GM12874 (cell line): ENCODE measurements at regions not wholly inside any gene's neighbourhood (a gene's known extent, or its start where the extent isn't known, plus 50 kb on each side); places are given as distances from the start of the nearest gene placed in this dataset.

Experiments used
- TF ChIP-seq, protein P1 (sequence below): IDR thresholded peaks from 2 replicates; pipeline ENCODE4 v1.5.1; 2011; ENCODE audit warnings: low read depth, mild to moderate bottlenecking, control low read depth, low read length, moderate library complexity; ENCODE audit not compliant: insufficient read depth

DNA sequence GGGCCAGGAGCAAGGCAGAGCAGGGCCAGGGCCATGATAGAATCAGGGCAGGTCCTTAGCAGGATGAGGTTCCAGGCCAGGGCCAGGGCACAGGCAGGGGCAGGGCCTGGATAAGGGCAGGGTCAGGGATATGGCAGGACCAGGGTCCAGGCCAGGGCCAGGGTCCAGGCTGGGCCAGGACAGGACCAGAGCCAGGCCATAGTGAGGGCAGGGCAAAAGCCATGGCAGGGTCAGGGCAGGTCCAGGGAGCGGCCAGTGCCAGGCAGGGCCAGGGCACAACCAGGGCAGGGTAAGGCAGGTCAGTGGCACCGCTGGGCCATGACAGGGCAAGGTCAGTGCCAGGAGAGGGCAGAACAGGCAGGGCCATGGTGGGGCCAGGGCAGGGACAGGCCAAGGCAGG is 152.2 kb downstream of the LIPI start:
- TF ChIP-seq, protein P1, sequence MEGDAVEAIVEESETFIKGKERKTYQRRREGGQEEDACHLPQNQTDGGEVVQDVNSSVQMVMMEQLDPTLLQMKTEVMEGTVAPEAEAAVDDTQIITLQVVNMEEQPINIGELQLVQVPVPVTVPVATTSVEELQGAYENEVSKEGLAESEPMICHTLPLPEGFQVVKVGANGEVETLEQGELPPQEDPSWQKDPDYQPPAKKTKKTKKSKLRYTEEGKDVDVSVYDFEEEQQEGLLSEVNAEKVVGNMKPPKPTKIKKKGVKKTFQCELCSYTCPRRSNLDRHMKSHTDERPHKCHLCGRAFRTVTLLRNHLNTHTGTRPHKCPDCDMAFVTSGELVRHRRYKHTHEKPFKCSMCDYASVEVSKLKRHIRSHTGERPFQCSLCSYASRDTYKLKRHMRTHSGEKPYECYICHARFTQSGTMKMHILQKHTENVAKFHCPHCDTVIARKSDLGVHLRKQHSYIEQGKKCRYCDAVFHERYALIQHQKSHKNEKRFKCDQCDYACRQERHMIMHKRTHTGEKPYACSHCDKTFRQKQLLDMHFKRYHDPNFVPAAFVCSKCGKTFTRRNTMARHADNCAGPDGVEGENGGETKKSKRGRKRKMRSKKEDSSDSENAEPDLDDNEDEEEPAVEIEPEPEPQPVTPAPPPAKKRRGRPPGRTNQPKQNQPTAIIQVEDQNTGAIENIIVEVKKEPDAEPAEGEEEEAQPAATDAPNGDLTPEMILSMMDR = no peak

DNA sequence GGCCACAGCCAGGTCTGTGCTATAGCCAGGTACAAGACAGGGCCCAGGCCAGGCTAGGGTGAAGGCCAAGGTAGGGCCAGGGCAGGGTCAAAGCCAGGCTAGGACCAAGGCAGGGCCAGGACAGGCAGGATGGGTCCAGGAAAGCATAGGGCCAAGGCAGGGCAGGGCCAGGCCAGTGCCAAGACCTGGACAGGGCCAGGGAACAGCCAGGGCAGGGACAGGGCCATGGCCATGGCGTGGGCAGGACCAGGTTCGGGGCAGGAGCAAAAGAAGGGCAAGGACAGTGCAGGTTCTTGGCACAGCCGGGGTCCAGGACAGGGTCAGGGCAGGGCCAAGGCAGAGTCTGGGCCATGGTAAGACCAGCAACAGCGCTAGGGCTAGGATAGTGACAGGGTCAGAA is 153.4 kb downstream of the LIPI start:
- TF ChIP-seq, protein P1 = no peak

DNA sequence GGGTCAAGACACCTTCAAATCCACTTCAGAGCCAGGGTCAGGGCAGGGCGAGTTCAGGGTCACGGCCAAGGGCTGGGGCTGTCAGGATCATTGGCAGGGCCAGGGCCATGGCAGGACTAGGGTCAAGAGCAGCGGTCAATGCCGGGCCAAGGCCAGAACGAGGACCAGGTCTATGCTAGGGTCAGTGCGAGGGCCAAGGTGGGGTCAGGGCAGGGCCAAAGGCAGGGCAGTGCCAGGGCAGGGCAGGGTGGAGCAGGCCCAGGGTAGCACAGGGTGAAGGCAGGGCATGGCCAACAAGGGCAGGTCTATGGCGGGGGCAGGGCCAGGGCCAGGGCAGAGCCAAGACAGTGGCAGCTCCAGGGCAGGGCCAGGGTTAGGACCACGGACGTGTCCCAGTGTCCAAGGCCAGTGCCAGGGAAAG is 154.0 kb downstream of the LIPI start:
- TF ChIP-seq, protein P1 = no peak

DNA sequence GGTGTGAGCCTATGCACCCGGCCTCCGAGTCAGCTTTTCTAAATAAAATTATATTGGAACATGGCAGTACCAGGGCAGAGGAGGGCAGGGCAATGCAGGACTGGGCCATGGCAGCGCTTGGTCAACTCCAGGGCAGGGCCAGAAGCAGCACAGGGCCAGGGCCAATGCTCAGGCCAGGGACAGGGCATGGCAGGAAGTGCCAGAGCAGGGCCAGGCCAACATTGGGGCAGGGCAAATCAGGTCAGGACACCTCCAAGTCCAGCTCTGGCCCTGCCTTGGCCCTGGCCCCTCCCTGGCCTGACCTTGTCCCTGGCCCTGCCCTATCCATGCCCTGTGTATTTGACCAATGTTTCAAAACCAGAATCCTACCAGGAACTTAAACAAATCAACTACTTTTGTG is 156.1 kb downstream of the LIPI start:
- TF ChIP-seq, protein P1 = no peak

DNA sequence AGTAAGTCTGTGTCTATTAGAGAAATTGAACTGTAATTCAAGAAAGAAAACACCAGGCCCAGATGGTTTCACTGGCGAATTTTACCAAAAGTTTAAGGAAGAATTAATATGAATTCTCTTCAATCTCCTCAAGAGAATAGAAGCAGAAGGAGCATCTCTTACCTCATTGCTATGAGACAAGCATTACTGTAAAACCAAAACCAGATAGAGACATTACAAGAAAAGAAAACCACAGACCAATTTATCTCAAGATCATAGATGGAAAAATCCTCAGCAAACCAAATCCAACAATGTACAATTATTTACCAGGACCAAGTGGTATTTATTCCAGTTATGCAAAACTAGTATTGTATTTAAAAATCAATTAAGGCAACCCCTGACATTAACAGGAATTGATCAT is 160.6 kb downstream of the LIPI start:
- TF ChIP-seq, protein P1 = no peak

DNA sequence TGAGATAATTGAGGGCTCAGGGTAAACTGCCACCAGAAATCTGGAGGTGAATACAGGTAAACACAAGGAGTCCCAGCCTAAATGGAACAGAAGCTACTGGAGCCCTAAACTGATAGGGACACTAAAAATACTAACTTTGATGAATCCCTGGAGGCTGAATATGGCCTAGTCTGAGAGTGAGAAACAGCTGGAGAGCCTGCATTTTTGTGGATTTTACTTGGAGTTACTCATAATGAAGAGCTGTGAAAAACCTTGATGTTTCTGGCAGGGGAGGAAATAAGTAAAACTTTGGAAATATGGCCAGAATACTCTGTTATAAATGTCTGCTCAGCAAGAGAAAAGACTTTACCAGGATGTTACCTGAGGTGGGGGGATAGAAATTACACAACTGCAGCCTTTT is 164.4 kb downstream of the LIPI start:
- TF ChIP-seq, protein P1 = no peak

DNA sequence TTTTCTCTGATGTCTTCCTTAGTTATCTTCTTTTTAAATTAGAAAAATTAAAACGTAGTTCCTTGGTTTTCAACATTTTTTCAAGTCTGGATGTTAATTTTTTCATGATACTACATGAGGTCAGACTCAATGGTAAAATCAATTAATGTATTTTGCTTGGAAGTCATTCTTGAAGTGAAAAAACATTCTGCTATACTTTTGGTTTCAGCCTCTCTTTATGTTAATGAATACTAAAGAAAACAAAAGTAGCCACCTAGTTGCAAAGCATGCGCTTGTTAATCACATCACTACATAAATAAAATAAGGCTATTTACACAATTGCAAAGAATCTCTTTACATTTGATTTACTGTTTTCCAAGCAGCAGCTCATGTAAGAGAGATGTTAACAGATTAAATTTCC is 170.4 kb downstream of the LIPI start:
- TF ChIP-seq, protein P1 = no peak
